Natural killer cell (primary cell): ENCODE measurements at regions not wholly inside any gene's neighbourhood (a gene's known extent, or its start where the extent isn't known, plus 50 kb on each side); places are given as distances from the start of the nearest gene placed in this dataset.

Experiments
- ATAC-seq, 3 donors: fragments of 150-1000 bp in 2 of 3; fragments of 200-7000 bp in 1 of 3; cut with Tn5 transposase; 1 replicate in 1 of 3; 2 replicates in 2 of 3; pipeline ENCODE4 v1.10.0; 2021; ENCODE audit warnings: mild to moderate bottlenecking in 2 of 3, moderate library complexity in 2 of 3
- DNase-seq, 2 donors: peaks; one replicate each; pipeline versions ENCODE4 v3.0.0 to v3.0.0-alpha.2; 2013 to 2021; ENCODE audit warnings: mixed read lengths in 1 of 2
- H3K27ac ChIP-seq: one replicate; pipeline ENCODE4 v1.5.1; 2013; ENCODE audit warnings: mild to moderate bottlenecking, low read length
- H3K27me3 ChIP-seq: one replicate; pipeline ENCODE4 v1.6.1; 2013; ENCODE audit warnings: low read length; ENCODE audit not compliant: control insufficient read depth, insufficient read depth
- H3K36me3 ChIP-seq: one replicate; pipeline ENCODE4 v1.6.1; 2013; ENCODE audit warnings: low read length; ENCODE audit not compliant: control insufficient read depth, insufficient read depth
- H3K4me1 ChIP-seq: one replicate; pipeline ENCODE4 v1.6.1; 2013; ENCODE audit warnings: low read length; ENCODE audit not compliant: control insufficient read depth, insufficient read depth
- H3K4me3 ChIP-seq: one replicate; pipeline ENCODE4 v1.5.1; 2013; ENCODE audit warnings: low read length
- H3K9me3 ChIP-seq: one replicate; pipeline ENCODE4 v1.6.1; 2013; ENCODE audit warnings: low read length; ENCODE audit not compliant: control insufficient read depth, insufficient read depth
- H3K27ac Mint-ChIP-seq, 2 donors: one replicate each; pipeline ENCODE4 v1.8.0; 2022; ENCODE audit warnings: mild to moderate bottlenecking in 2 of 2, mixed read lengths in 2 of 2, moderate library complexity in 1 of 2
- H3K27me3 Mint-ChIP-seq, 2 donors: one replicate each; pipeline ENCODE4 v1.8.0; 2022; ENCODE audit warnings: low read depth in 2 of 2, mixed read lengths in 2 of 2
- H3K36me3 Mint-ChIP-seq: one replicate; pipeline ENCODE4 v1.8.0; 2022; ENCODE audit warnings: mixed read lengths
- H3K4me1 Mint-ChIP-seq, 2 donors: one replicate each; pipeline ENCODE4 v1.8.0; 2022; ENCODE audit warnings: mixed read lengths in 2 of 2
- H3K4me3 Mint-ChIP-seq: one replicate; pipeline ENCODE4 v1.8.0; 2022; ENCODE audit warnings: mild to moderate bottlenecking, moderate library complexity, mixed read lengths
- H3K9me3 Mint-ChIP-seq, 2 donors: one replicate each; pipeline ENCODE4 v1.8.0; 2022; ENCODE audit warnings: mixed read lengths in 2 of 2
- CTCF ChIP-seq: fragments of 200-600 bp; IDR thresholded peaks from one replicate; pipeline ENCODE4 v1.8.0; 2022; ENCODE audit warnings: antibody characterized with exemption
- WGBS: methylation state at CpG from one replicate; pipeline ENCODE4 v1.1.7; 2013; ENCODE audit warnings: missing lambda C conversion rate; ENCODE audit not compliant: insufficient coverage; 5-methylcytosine and 5-hydroxymethylcytosine counted together
- intact Hi-C: fragments of 100-400 bp; cut with micrococcal nuclease; formaldehyde crosslinking; loops from one replicate; pipeline ENCODE4 v1.14.2; 2022

- no peaks in the 10 kb centered on the region for H3K9me3 ChIP-seq
- H3K27me3 ChIP-seq: no peaks in the 10 kb centered on the region
- no peak overlapping the region for H3K27ac ChIP-seq
- no peaks in the 10 kb centered on the region for H3K4me1 Mint-ChIP-seq
- H3K36me3 ChIP-seq: no peaks in the 10 kb centered on the region
- H3K27me3 Mint-ChIP-seq: no peaks in the 10 kb centered on the region
- H3K4me3 Mint-ChIP-seq: no peak overlapping the region
- no peak for TF ChIP-seq CTCF
- intact Hi-C loops: no loop called here
- no peak overlapping the region for H3K4me3 ChIP-seq
- H3K4me1 ChIP-seq: no peaks in the 10 kb centered on the region
- 65% methylated on average over 1 of the region's 1 CpG for WGBS
- peaks cover 5% of the 10 kb centered on the region for H3K36me3 Mint-ChIP-seq
- no peak overlapping the region for H3K27ac Mint-ChIP-seq
- no peak for ATAC-seq
- DNase-seq: no peak
- peaks cover 2 to 11% of the 10 kb centered on the region in 2 donors for H3K9me3 Mint-ChIP-seq
These were observed 234.9 kb downstream of the HGF start for GRCh38 chr7:81534996-81535395.

GRCh38 chr7:81534446-81534845 is 235.4 kb downstream of the HGF start:
- TF ChIP-seq CTCF: no peak
- Mint-ChIP-seq H3K4me1 (no peaks in the 10 kb centered on the region), H3K27ac (no peak overlapping the region), H3K9me3 (peaks cover 5 to 11% of the 10 kb centered on the region in 2 donors), H3K36me3 (peaks cover 5% of the 10 kb centered on the region), H3K27me3 (no peaks in the 10 kb centered on the region), H3K4me3 (no peak overlapping the region)
- H3K36me3 ChIP-seq: no peaks in the 10 kb centered on the region
- ATAC-seq (no peak), DNase-seq (no peak)
- no peaks in the 10 kb centered on the region for H3K9me3 ChIP-seq
- H3K4me1 ChIP-seq: no peaks in the 10 kb centered on the region
- no peak overlapping the region for H3K4me3 ChIP-seq
- 88% methylated on average over 2 of the region's 3 CpGs for WGBS
- H3K27me3 ChIP-seq: no peaks in the 10 kb centered on the region
- H3K27ac ChIP-seq: no peak overlapping the region
- intact Hi-C loops: no loop called here

- H3K4me3 Mint-ChIP-seq: no peak overlapping the region
- H3K4me1 ChIP-seq: no peaks in the 10 kb centered on the region
- no peak for TF ChIP-seq CTCF
- no peak overlapping the region for H3K27ac Mint-ChIP-seq
- H3K27me3 Mint-ChIP-seq: no peaks in the 10 kb centered on the region
- H3K9me3 ChIP-seq: no peaks in the 10 kb centered on the region
- no peak for ATAC-seq
- no peak overlapping the region for H3K27ac ChIP-seq
- H3K27me3 ChIP-seq: no peaks in the 10 kb centered on the region
- H3K4me1 Mint-ChIP-seq: no peaks in the 10 kb centered on the region
- no peaks in the 10 kb centered on the region for H3K36me3 ChIP-seq
- H3K4me3 ChIP-seq: no peak overlapping the region
- H3K36me3 Mint-ChIP-seq: peaks cover 5% of the 10 kb centered on the region
- peaks cover 5 to 11% of the 10 kb centered on the region in 2 donors for H3K9me3 Mint-ChIP-seq
- no peak for DNase-seq
- intact Hi-C loops: no loop called here
These were observed 235.9 kb downstream of the HGF start for GRCh38 chr7:81533931-81534330.

GRCh38 chr7:81533426-81533825 is 236.4 kb downstream of the HGF start:
- H3K27ac Mint-ChIP-seq: no peak overlapping the region
- Histone ChIP-seq H3K9me3 (no peaks in the 10 kb centered on the region), H3K27me3 (no peaks in the 10 kb centered on the region), H3K4me1 (no peaks in the 10 kb centered on the region), H3K36me3 (no peaks in the 10 kb centered on the region), H3K27ac (no peak overlapping the region), H3K4me3 (no peak overlapping the region)
- ATAC-seq (no peak), DNase-seq (no peak)
- intact Hi-C loops: no loop called here
- no peaks in the 10 kb centered on the region for H3K4me1 Mint-ChIP-seq
- H3K9me3 Mint-ChIP-seq: peaks cover 5 to 11% of the 10 kb centered on the region in 2 donors
- H3K36me3 Mint-ChIP-seq: peaks cover 5% of the 10 kb centered on the region
- no peak for TF ChIP-seq CTCF
- H3K4me3 Mint-ChIP-seq: no peak overlapping the region
- no peaks in the 10 kb centered on the region for H3K27me3 Mint-ChIP-seq
